ENCODE measurements at regions not wholly inside any gene's neighbourhood (a gene's known extent, or its start where the extent isn't known, plus 50 kb on each side); places are given as distances from the start of the nearest gene placed in this dataset.

- intact Hi-C loops (cut with DNase I), result no loop called here
- Histone ChIP-seq H3K36me3 (no peaks in the 10 kb centered on the region), H3K4me3 (no peak overlapping the region), H3K4me1 (no peaks in the 10 kb centered on the region), H3K9me3 (peaks cover 0 to 7% (median 0%) of the 10 kb centered on the region in 11 donors), H3K27ac (no peak overlapping the region), H3K27me3 (no peaks in the 10 kb centered on the region)
- no peak for ATAC-seq
- DNase-seq, result no peak
- 69 to 76% methylated on average over 4 of the region's 4 CpGs for WGBS, 2 donors
- no peak for TF ChIP-seq CTCF (IDR thresholded peaks at IDR 0.05)
Observed at GRCh38 chr11:29482510-29482909, 534.3 kb downstream of the KCNA4 start.

GRCh38 chr11:29481738-29482137, 535.1 kb downstream of the KCNA4 start:
- peak in 2 of 8 donors; percentile 35 to 67 for ATAC-seq
- 22 to 34% methylated on average over 2 of the region's 2 CpGs for WGBS, 2 donors
- intact Hi-C loops (cut with DNase I), result no loop called here

GRCh38 chr11:29480981-29481380, 535.8 kb downstream of the KCNA4 start:
- Histone ChIP-seq H3K27ac (no peak overlapping the region), H3K4me1 (no peaks in the 10 kb centered on the region), H3K36me3 (no peaks in the 10 kb centered on the region), H3K4me3 (no peak overlapping the region), H3K27me3 (no peaks in the 10 kb centered on the region), H3K9me3 (peaks cover 0 to 20% (median 0%) of the 10 kb centered on the region in 11 donors)
- ATAC-seq, result no peak
- 78 to 86% methylated on average over 1 of the region's 1 CpG for WGBS, 2 donors
- intact Hi-C loops (cut with DNase I), result no loop called here
- no peak for TF ChIP-seq CTCF (IDR thresholded peaks at IDR 0.05)
- no peak for DNase-seq

More at GRCh38 chr11:29481738-29482137, 535.1 kb downstream of the KCNA4 start:
- no peak for DNase-seq
- TF ChIP-seq CTCF (IDR thresholded peaks at IDR 0.05), result no peak
- Histone ChIP-seq H3K27ac (no peak overlapping the region), H3K36me3 (no peaks in the 10 kb centered on the region), H3K4me3 (no peak overlapping the region), H3K4me1 (no peaks in the 10 kb centered on the region), H3K27me3 (no peaks in the 10 kb centered on the region), H3K9me3 (peaks cover 0 to 13% (median 0%) of the 10 kb centered on the region in 11 donors)

GRCh38 chr11:29458252-29458651, 558.6 kb downstream of the KCNA4 start:
- Histone ChIP-seq H3K27me3 (no peaks in the 10 kb centered on the region), H3K9me3 (no peaks in the 10 kb centered on the region), H3K36me3 (no peaks in the 10 kb centered on the region), H3K27ac (no peak overlapping the region), H3K4me3 (no peak overlapping the region), H3K4me1 (no peaks in the 10 kb centered on the region)
- intact Hi-C loops (cut with DNase I), result loop anchor here in 4 of 10 donors (10.0 kb wide), 3 partner anchors 177 to 687 kb away; no protein-coding TSS in a partner anchor
- WGBS, 2 donors, result 9 to 10% methylated on average over 1 of the region's 1 CpG
- no peak for ATAC-seq
- TF ChIP-seq CTCF (IDR thresholded peaks at IDR 0.05), result no peak
- no peak for DNase-seq
